ENCODE measurements at regions not wholly inside any gene's neighbourhood (a gene's known extent, or its start where the extent isn't known, plus 50 kb on each side); places are given as distances from the start of the nearest gene placed in this dataset.

DNA sequence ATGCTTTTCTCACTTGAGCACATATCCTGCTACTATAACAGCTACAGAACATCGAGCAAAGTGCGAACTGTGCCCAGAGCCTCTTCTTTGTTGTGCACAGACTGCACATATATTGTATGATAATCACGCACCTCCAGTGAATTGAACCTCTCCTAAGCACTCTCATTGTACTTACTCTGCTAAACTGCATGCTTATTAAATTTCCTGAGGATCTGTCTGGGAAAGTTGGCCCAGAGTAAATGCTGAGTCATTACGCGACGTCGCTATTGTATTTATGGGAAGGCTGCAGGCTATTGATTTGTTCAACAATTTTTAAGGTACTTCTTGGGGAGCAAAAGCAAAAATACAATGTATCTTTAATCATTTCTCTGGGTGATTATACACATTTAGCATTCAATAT, 399.6 kb upstream of the DSEL start:
- DNase-seq (ENCODE audit: low read depth, low spot score), result no peak

DNA sequence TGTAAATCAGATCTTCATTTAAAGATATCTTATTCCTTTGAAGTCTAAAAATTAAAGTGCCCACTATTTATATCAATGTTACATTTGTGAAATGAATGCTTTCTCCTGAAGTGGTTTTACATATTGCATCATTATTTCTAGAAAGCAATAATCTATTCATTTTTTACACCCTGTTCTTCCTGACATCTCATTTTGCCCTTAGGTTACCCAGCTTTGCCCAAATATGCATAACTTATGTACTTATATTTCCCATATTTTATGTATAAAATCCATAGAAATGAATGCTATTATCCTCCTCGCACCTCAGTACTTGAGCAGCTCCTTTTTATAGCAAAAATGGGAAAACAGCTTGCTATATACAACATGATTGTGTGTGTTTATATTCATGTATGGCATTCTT, 396.5 kb upstream of the DSEL start:
- ATAC-seq, result no peak
- ChIA-PET CTCF (no interaction called here), POLR2A (no interaction called here)
- Histone ChIP-seq H3K4me3 (ENCODE audit: low read depth in 2 of 2, low read length in 2 of 2) (no peak overlapping the region), H3K36me3 (ENCODE audit: control insufficient read depth, insufficient read depth, low read length) (no peaks in the 10 kb centered on the region), H3K9me3 (ENCODE audit: control insufficient read depth, insufficient read depth, low read depth, low read length) (no peaks in the 10 kb centered on the region), H3K27ac (ENCODE audit: low read length) (no peak overlapping the region), H3K4me1 (ENCODE audit: control insufficient read depth, insufficient read depth, low read length) (no peaks in the 10 kb centered on the region), H3K27me3 (ENCODE audit: control insufficient read depth, insufficient read depth, low read length) (no peaks in the 10 kb centered on the region)
- in situ Hi-C loops (cut with HindIII; ENCODE audit: low pct_unique_long_range_greater_than_20kb, low sequenced_read_pairs), result no loop called here
- intact Hi-C loops (cut with micrococcal nuclease; ENCODE audit: unreplicated experiment), result no loop called here
- BruUV-seq (replicated peaks), result no TSS peak
- TF ChIP-seq, protein P1, sequence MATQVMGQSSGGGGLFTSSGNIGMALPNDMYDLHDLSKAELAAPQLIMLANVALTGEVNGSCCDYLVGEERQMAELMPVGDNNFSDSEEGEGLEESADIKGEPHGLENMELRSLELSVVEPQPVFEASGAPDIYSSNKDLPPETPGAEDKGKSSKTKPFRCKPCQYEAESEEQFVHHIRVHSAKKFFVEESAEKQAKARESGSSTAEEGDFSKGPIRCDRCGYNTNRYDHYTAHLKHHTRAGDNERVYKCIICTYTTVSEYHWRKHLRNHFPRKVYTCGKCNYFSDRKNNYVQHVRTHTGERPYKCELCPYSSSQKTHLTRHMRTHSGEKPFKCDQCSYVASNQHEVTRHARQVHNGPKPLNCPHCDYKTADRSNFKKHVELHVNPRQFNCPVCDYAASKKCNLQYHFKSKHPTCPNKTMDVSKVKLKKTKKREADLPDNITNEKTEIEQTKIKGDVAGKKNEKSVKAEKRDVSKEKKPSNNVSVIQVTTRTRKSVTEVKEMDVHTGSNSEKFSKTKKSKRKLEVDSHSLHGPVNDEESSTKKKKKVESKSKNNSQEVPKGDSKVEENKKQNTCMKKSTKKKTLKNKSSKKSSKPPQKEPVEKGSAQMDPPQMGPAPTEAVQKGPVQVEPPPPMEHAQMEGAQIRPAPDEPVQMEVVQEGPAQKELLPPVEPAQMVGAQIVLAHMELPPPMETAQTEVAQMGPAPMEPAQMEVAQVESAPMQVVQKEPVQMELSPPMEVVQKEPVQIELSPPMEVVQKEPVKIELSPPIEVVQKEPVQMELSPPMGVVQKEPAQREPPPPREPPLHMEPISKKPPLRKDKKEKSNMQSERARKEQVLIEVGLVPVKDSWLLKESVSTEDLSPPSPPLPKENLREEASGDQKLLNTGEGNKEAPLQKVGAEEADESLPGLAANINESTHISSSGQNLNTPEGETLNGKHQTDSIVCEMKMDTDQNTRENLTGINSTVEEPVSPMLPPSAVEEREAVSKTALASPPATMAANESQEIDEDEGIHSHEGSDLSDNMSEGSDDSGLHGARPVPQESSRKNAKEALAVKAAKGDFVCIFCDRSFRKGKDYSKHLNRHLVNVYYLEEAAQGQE (IDR thresholded peaks at IDR 0.05; ENCODE audit: insufficient read depth in 1 of 2, low read depth in 2 of 2, low read length in 1 of 2), result no peak
- TF ChIP-seq, protein P2, sequence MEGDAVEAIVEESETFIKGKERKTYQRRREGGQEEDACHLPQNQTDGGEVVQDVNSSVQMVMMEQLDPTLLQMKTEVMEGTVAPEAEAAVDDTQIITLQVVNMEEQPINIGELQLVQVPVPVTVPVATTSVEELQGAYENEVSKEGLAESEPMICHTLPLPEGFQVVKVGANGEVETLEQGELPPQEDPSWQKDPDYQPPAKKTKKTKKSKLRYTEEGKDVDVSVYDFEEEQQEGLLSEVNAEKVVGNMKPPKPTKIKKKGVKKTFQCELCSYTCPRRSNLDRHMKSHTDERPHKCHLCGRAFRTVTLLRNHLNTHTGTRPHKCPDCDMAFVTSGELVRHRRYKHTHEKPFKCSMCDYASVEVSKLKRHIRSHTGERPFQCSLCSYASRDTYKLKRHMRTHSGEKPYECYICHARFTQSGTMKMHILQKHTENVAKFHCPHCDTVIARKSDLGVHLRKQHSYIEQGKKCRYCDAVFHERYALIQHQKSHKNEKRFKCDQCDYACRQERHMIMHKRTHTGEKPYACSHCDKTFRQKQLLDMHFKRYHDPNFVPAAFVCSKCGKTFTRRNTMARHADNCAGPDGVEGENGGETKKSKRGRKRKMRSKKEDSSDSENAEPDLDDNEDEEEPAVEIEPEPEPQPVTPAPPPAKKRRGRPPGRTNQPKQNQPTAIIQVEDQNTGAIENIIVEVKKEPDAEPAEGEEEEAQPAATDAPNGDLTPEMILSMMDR (IDR thresholded peaks at IDR 0.05), result no peak
- TF ChIP-seq TCF7L2 (IDR thresholded peaks at IDR 0.05; ENCODE audit: low read depth, low read length) (no peak), SIN3A (IDR thresholded peaks at IDR 0.05; ENCODE audit: borderline replicate concordance, insufficient read depth, low read depth, low read length) (no peak), POLR2AphosphoS5 (IDR thresholded peaks at IDR 0.05; ENCODE audit: low read depth, low read length) (no peak)
- DNase-seq (ENCODE audit: low read depth, low spot score), result no peak

More for the DNA sequence above, 399.6 kb upstream of the DSEL start:
- no TSS peak for BruUV-seq (replicated peaks)
- Histone ChIP-seq H3K27ac (ENCODE audit: low read length) (no peak overlapping the region), H3K27me3 (ENCODE audit: control insufficient read depth, insufficient read depth, low read length) (no peaks in the 10 kb centered on the region), H3K9me3 (ENCODE audit: control insufficient read depth, insufficient read depth, low read depth, low read length) (no peaks in the 10 kb centered on the region), H3K36me3 (ENCODE audit: control insufficient read depth, insufficient read depth, low read length) (no peaks in the 10 kb centered on the region), H3K4me3 (ENCODE audit: low read depth in 2 of 2, low read length in 2 of 2) (no peak overlapping the region), H3K4me1 (ENCODE audit: control insufficient read depth, insufficient read depth, low read length) (no peaks in the 10 kb centered on the region)
- intact Hi-C loops (cut with micrococcal nuclease; ENCODE audit: unreplicated experiment) (no loop called here), in situ Hi-C loops (cut with HindIII; ENCODE audit: low pct_unique_long_range_greater_than_20kb, low sequenced_read_pairs) (no loop called here)
- TF ChIP-seq TCF7L2 (IDR thresholded peaks at IDR 0.05; ENCODE audit: low read depth, low read length) (no peak), POLR2AphosphoS5 (IDR thresholded peaks at IDR 0.05; ENCODE audit: low read depth, low read length) (no peak), SIN3A (IDR thresholded peaks at IDR 0.05; ENCODE audit: borderline replicate concordance, insufficient read depth, low read depth, low read length) (no peak)
- TF ChIP-seq, protein P1 (IDR thresholded peaks at IDR 0.05; ENCODE audit: insufficient read depth in 1 of 2, low read depth in 2 of 2, low read length in 1 of 2), result no peak
- TF ChIP-seq, protein P2 (IDR thresholded peaks at IDR 0.05), result no peak
- no peak for ATAC-seq
- POLR2A ChIA-PET, result no interaction called here
- CTCF ChIA-PET, result no interaction called here
